CD4-positive, CD25-positive, alpha-beta regulatory T cell (primary cell): ENCODE measurements at regions not wholly inside any gene's neighbourhood (a gene's known extent, or its start where the extent isn't known, plus 50 kb on each side); places are given as distances from the start of the nearest gene placed in this dataset.
"Not testable (repeated sequence)": the region's sequence is repeated elsewhere in the genome, so short reads cannot be mapped to it uniquely, and the experiment has no call there.

Experiments used
- ATAC-seq, 2 donors: fragments of 150-1000 bp; cut with Tn5 transposase; one replicate each; pipeline ENCODE4 v1.10.0; 2021; ENCODE audit warnings: low read depth in 2 of 2, moderate number of reproducible peaks in 2 of 2, moderate library complexity in 1 of 2
- DNase-seq, 3 donors: peaks; one replicate each; pipeline versions ENCODE4 v3.0.0 to v3.0.0-alpha.2; 2012 to 2022; ENCODE audit warnings: mixed read lengths in 1 of 3
- H3K27ac ChIP-seq: one replicate; pipeline ENCODE4 v1.7.0; 2013; ENCODE audit warnings: mild to moderate bottlenecking, low read length; ENCODE audit not compliant: insufficient read depth, poor library complexity, severe bottlenecking
- H3K27me3 ChIP-seq: one replicate; pipeline ENCODE4 v1.7.0; 2013; ENCODE audit warnings: low read length; ENCODE audit not compliant: control insufficient read depth, insufficient read depth
- H3K36me3 ChIP-seq: one replicate; pipeline ENCODE4 v1.7.0; 2013; ENCODE audit warnings: mild to moderate bottlenecking, low read length, moderate library complexity; ENCODE audit not compliant: control insufficient read depth, insufficient read depth
- H3K4me1 ChIP-seq: 2 replicates; pipeline ENCODE4 v1.7.0; 2013; ENCODE audit warnings: mild to moderate bottlenecking, low read length; ENCODE audit not compliant: insufficient read depth, control insufficient read depth, poor library complexity, severe bottlenecking
- H3K4me3 ChIP-seq: one replicate; pipeline ENCODE4 v1.7.0; 2013; ENCODE audit warnings: low read depth, mild to moderate bottlenecking, low read length, moderate library complexity
- H3K9me3 ChIP-seq, 2 experiments: 1 replicate in 1 of 2; 2 replicates in 1 of 2; pipeline ENCODE4 v1.7.0; 2013; ENCODE audit warnings: low read length in 2 of 2, mild to moderate bottlenecking in 1 of 2, moderate library complexity in 1 of 2; ENCODE audit not compliant: control insufficient read depth in 2 of 2
- H3K27ac Mint-ChIP-seq, 3 donors: one replicate each; pipeline ENCODE4 v1.8.0; 2020 to 2022; ENCODE audit warnings: mild to moderate bottlenecking in 3 of 3, mixed read lengths in 3 of 3, moderate library complexity in 2 of 3
- H3K27me3 Mint-ChIP-seq: one replicate; pipeline ENCODE4 v1.8.0; 2022; ENCODE audit warnings: mild to moderate bottlenecking, mixed read lengths
- H3K36me3 Mint-ChIP-seq: one replicate; pipeline ENCODE4 v1.8.0; 2020; ENCODE audit warnings: mixed read lengths
- H3K4me1 Mint-ChIP-seq, 4 donors: one replicate each; pipeline ENCODE4 v1.8.0; 2020 to 2022; ENCODE audit warnings: mixed read lengths in 4 of 4, mild to moderate bottlenecking in 1 of 4
- H3K4me3 Mint-ChIP-seq, 4 donors: one replicate each; pipeline ENCODE4 v1.8.0; 2020 to 2022; ENCODE audit warnings: mild to moderate bottlenecking in 4 of 4, mixed read lengths in 4 of 4, moderate library complexity in 3 of 4
- H3K9me3 Mint-ChIP-seq, 7 donors: one replicate each; pipeline ENCODE4 v1.8.0; 2020 to 2022; ENCODE audit warnings: mixed read lengths in 7 of 7, mild to moderate bottlenecking in 3 of 7, moderate library complexity in 2 of 7

- H3K27me3 Mint-ChIP-seq, H3K27ac Mint-ChIP-seq, ATAC-seq: not testable (repeated sequence)
Measured at GRCh38 chr5:156226485-156226884, 100.5 kb upstream of the SGCD start.

GRCh38 chr5:156230887-156231286 lies 96.1 kb upstream of the SGCD start:
- no peak overlapping the region for H3K4me3 ChIP-seq
- no peaks in the 10 kb centered on the region for H3K36me3 ChIP-seq
- H3K9me3 ChIP-seq: peaks cover 0 to 2% of the 10 kb centered on the region in 2 experiments
- H3K27me3 Mint-ChIP-seq: no peaks in the 10 kb centered on the region
- DNase-seq (no peak), ATAC-seq (no peak)
- no peak overlapping the region for H3K27ac ChIP-seq
- no peak overlapping the region for H3K4me3 Mint-ChIP-seq
- H3K27ac Mint-ChIP-seq: no peak overlapping the region
- H3K27me3 ChIP-seq: no peaks in the 10 kb centered on the region
- H3K36me3 Mint-ChIP-seq: no peaks in the 10 kb centered on the region
- H3K9me3 Mint-ChIP-seq: peaks cover 0 to 3% (median 0%) of the 10 kb centered on the region in 7 donors
- no peaks in the 10 kb centered on the region for H3K4me1 Mint-ChIP-seq
- H3K4me1 ChIP-seq: no peaks in the 10 kb centered on the region

More at GRCh38 chr5:156226485-156226884, 100.5 kb upstream of the SGCD start:
- not testable (repeated sequence) for H3K4me1 Mint-ChIP-seq, H3K36me3 ChIP-seq, H3K4me3 Mint-ChIP-seq, H3K27me3 ChIP-seq, H3K36me3 Mint-ChIP-seq, H3K4me3 ChIP-seq, H3K4me1 ChIP-seq, H3K9me3 ChIP-seq, H3K9me3 Mint-ChIP-seq, DNase-seq, H3K27ac ChIP-seq

GRCh38 chr5:156232251-156232869 lies 94.6 kb upstream of the SGCD start:
- Mint-ChIP-seq H3K27ac (no peak overlapping the region), H3K36me3 (no peaks in the 10 kb centered on the region), H3K4me1 (no peaks in the 10 kb centered on the region), H3K4me3 (no peak overlapping the region), H3K9me3 (peaks cover 0 to 3% (median 0%) of the 10 kb centered on the region in 7 donors), H3K27me3 (no peaks in the 10 kb centered on the region)
- Histone ChIP-seq H3K27ac (no peak overlapping the region), H3K4me1 (no peaks in the 10 kb centered on the region), H3K9me3 (peaks cover 0 to 2% of the 10 kb centered on the region in 2 experiments), H3K27me3 (no peaks in the 10 kb centered on the region), H3K4me3 (no peak overlapping the region), H3K36me3 (no peaks in the 10 kb centered on the region)
- DNase-seq (no peak), ATAC-seq (no peak)

- no peaks in the 10 kb centered on the region for H3K36me3 ChIP-seq
- H3K4me3 ChIP-seq: no peak overlapping the region
- no peaks in the 10 kb centered on the region for H3K9me3 ChIP-seq
- no peak overlapping the region for H3K27ac ChIP-seq
- no peaks in the 10 kb centered on the region for H3K4me1 ChIP-seq
- H3K27me3 Mint-ChIP-seq: no peaks in the 10 kb centered on the region
- no peak overlapping the region for H3K4me3 Mint-ChIP-seq
- no peak overlapping the region for H3K27ac Mint-ChIP-seq
- H3K27me3 ChIP-seq: no peaks in the 10 kb centered on the region
- no peaks in the 10 kb centered on the region for H3K4me1 Mint-ChIP-seq
- DNase-seq (no peak), ATAC-seq (no peak)
- no peaks in the 10 kb centered on the region for H3K36me3 Mint-ChIP-seq
- peaks cover 0 to 2% (median 0%) of the 10 kb centered on the region in 7 donors for H3K9me3 Mint-ChIP-seq
Measured at GRCh38 chr5:156237361-156237760, 89.6 kb upstream of the SGCD start.

- Histone ChIP-seq H3K36me3 (no peaks in the 10 kb centered on the region), H3K27ac (no peak overlapping the region), H3K4me1 (no peaks in the 10 kb centered on the region), H3K4me3 (no peak overlapping the region), H3K9me3 (no peaks in the 10 kb centered on the region), H3K27me3 (no peaks in the 10 kb centered on the region)
- no peak overlapping the region for H3K27ac Mint-ChIP-seq
- ATAC-seq (no peak), DNase-seq (no peak)
- H3K27me3 Mint-ChIP-seq: no peaks in the 10 kb centered on the region
- peaks cover 0 to 2% (median 0%) of the 10 kb centered on the region in 7 donors for H3K9me3 Mint-ChIP-seq
- no peak overlapping the region for H3K4me3 Mint-ChIP-seq
- no peaks in the 10 kb centered on the region for H3K4me1 Mint-ChIP-seq
- no peaks in the 10 kb centered on the region for H3K36me3 Mint-ChIP-seq
Measured at GRCh38 chr5:156239800-156240199, 87.2 kb upstream of the SGCD start.

GRCh38 chr5:156240414-156240813 lies 86.5 kb upstream of the SGCD start:
- Histone ChIP-seq H3K27ac (no peak overlapping the region), H3K9me3 (no peaks in the 10 kb centered on the region), H3K4me1 (no peaks in the 10 kb centered on the region), H3K36me3 (no peaks in the 10 kb centered on the region), H3K4me3 (no peak overlapping the region), H3K27me3 (no peaks in the 10 kb centered on the region)
- Mint-ChIP-seq H3K36me3 (no peaks in the 10 kb centered on the region), H3K27me3 (no peaks in the 10 kb centered on the region), H3K4me1 (no peaks in the 10 kb centered on the region), H3K9me3 (peaks cover 0 to 2% (median 0%) of the 10 kb centered on the region in 7 donors), H3K4me3 (no peak overlapping the region), H3K27ac (no peak overlapping the region)
- ATAC-seq (no peak), DNase-seq (no peak)

- Histone ChIP-seq H3K9me3 (no peaks in the 10 kb centered on the region), H3K27ac (no peak overlapping the region), H3K4me3 (no peak overlapping the region), H3K36me3 (no peaks in the 10 kb centered on the region), H3K27me3 (no peaks in the 10 kb centered on the region), H3K4me1 (no peaks in the 10 kb centered on the region)
- no peak overlapping the region for H3K4me3 Mint-ChIP-seq
- ATAC-seq (no peak), DNase-seq (no peak)
- H3K27me3 Mint-ChIP-seq: no peaks in the 10 kb centered on the region
- H3K36me3 Mint-ChIP-seq: no peaks in the 10 kb centered on the region
- no peaks in the 10 kb centered on the region for H3K4me1 Mint-ChIP-seq
- H3K9me3 Mint-ChIP-seq: peaks cover 0 to 2% (median 0%) of the 10 kb centered on the region in 7 donors
- no peak overlapping the region for H3K27ac Mint-ChIP-seq
Measured at GRCh38 chr5:156241266-156241665, 85.7 kb upstream of the SGCD start.

GRCh38 chr5:156245895-156246294 lies 81.1 kb upstream of the SGCD start:
- H3K9me3 Mint-ChIP-seq: peaks cover 0 to 4% (median 0%) of the 10 kb centered on the region in 7 donors
- no peak for ATAC-seq
- H3K27me3 Mint-ChIP-seq: peaks cover 9% of the 10 kb centered on the region
- H3K27ac Mint-ChIP-seq: no peak overlapping the region
- no peaks in the 10 kb centered on the region for H3K36me3 Mint-ChIP-seq
- Histone ChIP-seq H3K36me3 (no peaks in the 10 kb centered on the region), H3K27ac (no peak overlapping the region), H3K4me3 (no peak overlapping the region), H3K9me3 (no peaks in the 10 kb centered on the region), H3K27me3 (no peaks in the 10 kb centered on the region), H3K4me1 (no peaks in the 10 kb centered on the region)
- DNase-seq: no peak
- H3K4me3 Mint-ChIP-seq: no peak overlapping the region
- H3K4me1 Mint-ChIP-seq: no peaks in the 10 kb centered on the region
